GM19240 (cell line): ENCODE measurements at regions not wholly inside any gene's neighbourhood (a gene's known extent, or its start where the extent isn't known, plus 50 kb on each side); places are given as distances from the start of the nearest gene placed in this dataset.

Source experiments
- DNase-seq: peaks from one replicate; pipeline ENCODE4 v3.0.0; 2011; ENCODE audit warnings: low spot score; ENCODE audit not compliant: insufficient read length

DNA sequence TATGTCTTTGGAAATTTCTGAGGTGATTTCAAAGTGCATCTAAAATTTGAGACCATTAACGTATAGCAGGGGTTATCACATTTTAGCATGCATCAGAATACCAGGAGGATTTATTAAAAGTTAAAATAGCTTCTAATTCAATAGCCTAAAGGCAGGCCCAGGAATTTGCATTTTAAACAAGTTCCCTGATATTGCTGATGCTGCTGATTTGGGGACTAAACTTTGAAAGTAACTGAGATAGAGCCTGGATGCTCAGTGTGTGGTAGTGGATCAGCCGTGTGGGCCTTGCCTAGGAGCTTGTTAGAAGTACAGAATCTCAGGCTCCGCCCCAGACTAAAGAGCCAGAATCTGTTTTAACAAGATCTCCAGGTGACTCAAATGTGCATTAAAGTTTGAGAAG lies 375.0 kb upstream of the FBXO33 start:
- no peak for DNase-seq

DNA sequence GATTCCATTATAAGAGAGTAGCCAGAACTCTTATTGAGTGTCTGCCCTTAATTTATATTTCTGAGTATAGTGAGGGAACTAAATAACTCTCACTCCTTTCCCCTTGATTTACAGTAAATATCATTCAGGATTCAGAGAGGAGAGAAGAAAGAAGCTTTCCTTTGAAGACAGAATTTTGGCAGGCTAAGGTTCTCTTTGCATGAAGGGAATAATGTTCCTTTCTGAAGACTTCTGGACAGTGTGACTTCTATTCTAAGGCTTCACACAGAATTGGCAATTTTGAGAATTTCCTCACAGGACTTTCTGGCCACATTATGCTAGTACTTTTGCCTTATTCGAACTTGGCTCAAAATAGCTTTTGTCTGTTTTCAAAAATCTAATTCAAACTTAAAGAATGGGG lies 352.2 kb upstream of the FBXO33 start:
- no peak for DNase-seq

DNA sequence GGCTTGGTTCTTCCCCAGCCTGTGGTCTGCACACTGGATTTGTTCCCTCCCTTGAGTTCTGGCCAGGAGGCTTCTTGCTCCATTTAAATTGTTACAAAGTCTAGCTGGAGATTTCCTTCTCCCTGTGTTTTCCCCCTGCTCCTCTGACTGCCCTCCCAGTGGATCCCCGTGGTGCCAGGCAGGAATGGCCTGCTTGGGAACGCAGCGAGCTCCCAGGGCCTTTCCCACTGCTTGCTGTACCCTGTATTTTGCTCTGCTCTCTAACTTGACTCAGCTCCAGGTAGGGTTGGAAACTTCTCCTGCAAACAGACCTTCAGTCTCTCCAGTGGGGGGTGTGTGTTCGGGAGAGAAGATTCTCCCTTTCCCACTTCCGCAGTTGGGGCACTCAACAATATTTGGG lies 349.2 kb upstream of the FBXO33 start:
- no peak for DNase-seq

DNA sequence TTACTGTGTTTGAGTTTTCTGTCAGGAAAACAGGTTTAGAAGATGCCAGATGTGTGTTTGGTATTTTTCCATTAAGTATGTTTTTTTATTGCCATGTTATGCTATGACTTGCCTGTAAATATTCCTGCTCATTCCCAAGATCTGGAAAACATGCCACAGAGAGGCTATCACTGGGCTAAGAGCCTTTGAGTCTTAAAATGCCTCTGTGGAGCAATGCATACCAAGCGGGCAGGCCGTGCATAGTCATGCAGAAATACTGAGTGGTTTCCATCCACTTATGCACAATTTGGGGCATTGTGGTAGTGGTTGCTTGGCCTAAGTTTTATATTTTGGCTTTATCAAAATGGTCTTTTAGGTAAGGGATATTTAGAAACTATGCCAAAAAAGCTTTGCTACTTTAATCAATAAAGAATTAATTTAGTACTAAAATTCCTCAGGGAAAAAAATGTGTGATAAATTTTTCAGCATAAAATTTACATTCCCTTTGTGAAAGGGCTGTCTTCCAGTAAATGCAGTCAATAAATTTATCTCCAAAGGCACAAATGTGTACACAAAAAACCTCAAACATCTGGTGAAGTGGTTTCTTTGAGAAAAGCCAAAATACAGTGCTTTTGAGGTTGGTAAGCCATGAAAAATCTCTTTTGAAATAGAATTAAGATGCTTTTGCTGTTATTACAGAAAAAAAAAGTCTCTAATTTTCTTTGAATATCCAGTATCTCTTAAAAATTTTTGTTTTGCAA lies 341.3 kb upstream of the FBXO33 start:
- no peak for DNase-seq

DNA sequence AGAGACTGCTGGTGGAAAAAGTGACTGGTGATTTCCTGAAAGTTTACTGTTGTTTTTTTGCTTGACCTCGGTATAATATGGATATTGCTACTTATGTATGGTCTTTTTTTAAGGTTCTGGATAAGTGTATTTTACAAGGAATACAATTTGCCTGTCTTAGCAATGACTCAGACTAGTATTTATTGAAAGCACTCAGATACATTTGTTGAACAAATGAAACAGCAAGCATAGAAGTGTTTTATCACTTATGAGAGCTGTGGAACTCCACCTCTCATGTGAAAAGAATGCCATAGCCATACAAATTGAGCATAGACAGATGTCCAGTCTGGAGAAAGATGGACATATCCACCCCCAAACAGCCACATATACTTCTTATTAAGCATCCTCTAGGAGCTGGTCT lies 340.4 kb upstream of the FBXO33 start:
- no peak for DNase-seq

DNA sequence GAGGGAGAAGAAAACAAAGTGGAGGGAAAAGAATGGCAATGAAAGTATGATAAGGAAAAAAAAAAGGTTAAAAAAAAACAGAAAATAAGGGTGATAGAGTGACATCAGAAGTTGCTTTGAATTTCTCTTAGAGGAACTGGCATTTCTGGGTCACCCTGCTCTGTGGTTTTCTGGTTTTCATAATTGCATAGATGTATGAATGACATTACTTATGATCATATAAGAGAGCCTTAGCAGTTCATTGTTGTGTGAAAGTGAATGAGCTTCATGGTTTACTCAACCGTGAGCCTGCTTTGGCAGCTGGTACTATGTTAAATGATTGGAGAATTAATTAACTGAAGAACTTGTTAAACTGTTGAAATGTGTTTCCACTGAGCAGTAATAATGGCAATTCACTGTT lies 336.4 kb upstream of the FBXO33 start:
- no peak for DNase-seq

DNA sequence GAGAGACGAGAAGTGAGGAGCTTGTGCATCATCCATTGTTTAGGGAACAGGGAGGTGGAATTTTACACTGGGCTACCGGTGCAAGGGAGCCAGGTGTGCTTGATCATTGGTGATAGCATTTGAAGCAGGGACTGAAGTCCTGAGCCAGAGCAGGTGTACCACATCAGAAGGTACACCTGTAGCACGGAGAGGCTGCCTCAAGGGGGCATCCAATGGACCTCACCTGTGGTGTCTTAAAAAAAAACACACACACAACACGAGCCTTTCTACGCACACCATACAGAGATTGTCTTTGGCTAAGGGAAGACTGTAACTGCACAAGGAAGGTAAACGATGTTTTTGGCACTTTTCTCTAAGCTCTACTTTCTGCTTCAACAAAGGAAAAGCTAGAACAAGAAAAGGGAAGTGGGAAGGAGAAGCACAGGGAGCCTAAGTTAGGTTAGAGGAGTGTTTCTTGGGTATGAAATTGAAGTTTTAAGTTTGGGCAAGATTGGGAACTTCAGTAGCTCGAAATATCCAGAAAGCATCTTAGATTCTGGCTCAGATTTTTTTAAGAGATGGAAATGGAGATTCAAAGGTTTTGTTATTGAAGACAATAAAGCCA lies 334.3 kb upstream of the FBXO33 start:
- DNase-seq = no peak

DNA sequence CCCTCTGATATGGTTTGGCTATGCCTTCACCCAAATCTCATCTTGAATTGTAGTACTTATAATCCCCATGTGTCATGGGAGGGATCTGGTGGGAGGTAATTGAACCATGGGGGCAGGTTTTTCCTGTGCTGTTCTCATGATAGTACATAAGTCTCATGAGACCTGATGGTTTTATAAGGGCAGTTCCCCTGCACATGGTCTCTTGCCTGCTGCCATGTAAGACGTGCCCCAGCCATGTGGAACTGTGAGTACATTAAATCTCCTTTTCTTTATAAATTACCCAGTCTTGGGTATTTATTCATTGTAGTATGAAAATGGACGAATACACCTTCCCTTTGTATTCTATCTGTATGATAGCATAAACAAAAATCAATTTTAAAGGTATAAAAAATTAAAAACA lies 333.4 kb upstream of the FBXO33 start:
- DNase-seq = no peak

DNA sequence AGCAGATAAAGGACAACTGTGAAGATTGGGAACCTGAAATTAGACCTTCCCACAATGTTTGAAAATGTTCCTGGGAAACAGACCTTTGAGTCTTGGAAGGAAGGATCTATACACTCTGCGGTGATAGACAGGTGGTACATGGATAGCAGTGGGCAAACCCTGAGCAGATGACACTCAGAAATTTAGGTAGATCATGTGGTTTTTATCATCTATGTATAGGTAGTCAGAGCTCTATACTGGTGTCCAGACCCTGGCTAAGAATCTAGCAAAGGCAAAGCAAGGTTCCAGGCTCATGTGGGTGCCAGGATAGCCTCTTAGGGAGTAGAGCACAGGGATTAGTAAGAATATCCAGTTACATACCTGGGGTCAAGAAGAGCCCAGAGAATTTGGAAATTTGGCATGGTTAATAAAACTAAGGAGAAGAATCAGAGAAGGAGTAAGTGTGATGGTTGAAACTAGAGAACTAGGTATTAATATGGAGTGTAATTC lies 331.2 kb upstream of the FBXO33 start:
- DNase-seq = no peak

DNA sequence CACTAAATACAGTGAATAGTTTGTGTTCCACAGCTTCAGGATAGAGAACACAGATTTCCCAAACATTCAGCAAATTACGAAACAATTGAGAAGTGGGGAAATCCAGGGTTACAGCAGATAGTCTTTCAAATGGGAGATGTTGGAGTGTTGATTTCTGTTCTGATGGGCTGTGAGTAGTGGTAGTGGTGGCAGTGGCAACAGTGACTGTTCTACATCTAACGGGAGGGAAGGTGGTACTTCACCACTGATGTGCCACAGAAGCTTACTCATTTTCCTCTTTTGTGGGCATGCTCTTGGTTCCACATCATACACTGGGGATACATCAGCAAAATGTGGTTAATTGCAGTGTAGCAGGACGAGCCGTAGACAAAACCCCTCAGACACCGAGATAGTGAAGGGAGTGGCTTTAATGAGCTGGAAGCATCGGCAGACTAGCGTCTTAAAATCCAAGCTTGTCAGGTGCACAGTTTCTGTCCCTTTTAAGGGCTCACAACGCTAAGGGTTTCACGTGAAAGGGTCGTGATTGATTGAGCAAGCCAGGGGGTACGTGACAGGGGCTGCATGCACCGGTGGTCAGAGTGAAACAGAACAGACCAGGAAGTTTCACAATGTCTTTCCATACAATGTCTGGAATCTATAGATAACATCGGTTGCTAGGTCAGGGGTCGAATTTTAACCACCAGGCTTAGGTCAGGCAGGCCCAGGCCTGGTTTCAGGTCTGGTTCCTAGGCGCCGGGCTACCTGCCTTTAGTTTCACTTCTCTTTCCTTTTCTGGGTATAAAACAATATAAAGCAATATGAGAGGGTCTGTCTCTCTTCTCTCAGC lies 330.6 kb upstream of the FBXO33 start:
- no peak for DNase-seq

DNA sequence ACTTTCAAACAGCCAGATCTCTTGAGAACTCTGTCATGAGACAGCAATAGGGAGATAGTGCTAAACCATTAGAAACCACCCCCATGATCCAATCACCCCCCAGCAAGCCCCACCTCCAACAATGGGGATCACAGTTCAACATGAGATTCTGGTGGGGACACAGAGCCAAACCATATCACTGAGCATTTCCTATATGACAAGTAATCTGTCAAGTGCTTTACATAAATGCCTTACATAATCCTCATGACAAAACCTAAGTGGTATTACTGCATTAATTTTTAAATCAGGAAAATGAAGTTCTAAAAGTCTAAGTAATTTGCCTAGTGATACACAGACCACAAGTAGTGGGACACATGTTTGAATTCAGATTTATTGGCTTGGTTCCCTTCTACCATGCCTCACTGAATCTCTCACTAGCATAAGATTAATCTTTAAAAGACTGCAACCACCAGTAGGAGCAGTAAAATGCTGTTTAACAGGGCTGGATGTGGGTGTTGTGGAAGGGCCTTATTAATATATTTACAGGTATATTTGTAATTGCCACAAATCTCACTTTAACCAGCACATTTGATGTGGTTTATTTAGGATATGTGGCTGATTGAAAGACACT lies 323.1 kb upstream of the FBXO33 start:
- DNase-seq = no peak

DNA sequence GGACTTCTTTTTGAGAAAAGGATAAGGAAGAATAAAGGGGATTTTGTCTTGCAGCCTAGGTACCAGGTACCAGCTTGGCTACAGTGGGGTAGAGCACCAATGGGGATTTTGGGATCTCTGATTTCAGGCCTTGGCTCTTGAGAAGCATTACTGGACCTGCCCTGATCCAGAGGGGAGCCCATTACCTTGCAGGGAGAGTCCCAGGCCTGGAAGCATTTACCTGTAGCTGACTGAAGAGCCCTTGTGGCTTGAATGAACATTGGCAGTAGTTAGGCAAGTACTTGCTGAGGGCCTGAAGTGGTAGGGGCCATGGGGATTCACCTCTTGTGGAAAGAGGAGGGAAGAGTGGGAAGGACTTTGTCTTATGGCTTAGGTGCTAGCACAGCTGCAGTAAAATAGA lies 308.2 kb upstream of the FBXO33 start:
- DNase-seq = no peak

DNA sequence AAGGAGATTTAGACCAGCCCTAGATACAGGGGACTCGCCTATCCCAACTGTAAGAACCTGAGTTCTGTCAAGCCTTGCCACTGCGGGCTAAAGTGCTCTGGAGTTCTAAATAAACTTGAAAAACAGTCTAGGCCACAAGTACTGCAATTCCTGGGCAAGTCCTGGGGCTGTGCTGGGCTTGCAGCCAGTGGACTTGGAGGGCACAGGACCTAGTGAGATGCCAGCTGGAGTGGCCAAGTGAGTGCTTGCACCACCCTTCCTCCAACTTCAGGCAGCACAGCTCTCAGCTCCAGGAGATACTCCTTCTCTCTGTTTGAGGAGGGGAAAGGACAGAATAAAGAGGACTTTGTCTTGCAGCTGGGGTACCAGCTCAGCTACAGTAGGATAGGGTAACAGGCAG lies 307.6 kb upstream of the FBXO33 start:
- DNase-seq = no peak

DNA sequence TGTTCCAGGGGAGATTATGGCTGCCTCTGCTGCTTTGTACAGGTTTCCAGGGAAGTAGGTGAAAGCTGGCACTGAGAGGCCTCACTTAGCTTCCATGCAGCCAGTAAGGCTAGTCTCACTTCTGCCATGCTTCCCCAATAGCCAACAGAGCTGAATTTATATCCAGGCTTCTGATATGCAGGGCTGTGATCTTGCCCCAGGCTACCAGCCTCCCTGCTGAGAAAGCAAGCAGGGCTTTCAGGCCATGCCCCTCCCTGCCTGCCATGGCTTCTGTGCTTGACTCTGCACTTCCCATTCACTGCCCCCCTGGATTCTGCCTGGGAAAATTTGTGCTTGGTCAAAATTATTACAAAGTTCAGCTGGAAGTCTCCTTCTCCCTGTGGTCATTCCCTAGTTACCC lies 302.1 kb upstream of the FBXO33 start:
- DNase-seq = no peak

DNA sequence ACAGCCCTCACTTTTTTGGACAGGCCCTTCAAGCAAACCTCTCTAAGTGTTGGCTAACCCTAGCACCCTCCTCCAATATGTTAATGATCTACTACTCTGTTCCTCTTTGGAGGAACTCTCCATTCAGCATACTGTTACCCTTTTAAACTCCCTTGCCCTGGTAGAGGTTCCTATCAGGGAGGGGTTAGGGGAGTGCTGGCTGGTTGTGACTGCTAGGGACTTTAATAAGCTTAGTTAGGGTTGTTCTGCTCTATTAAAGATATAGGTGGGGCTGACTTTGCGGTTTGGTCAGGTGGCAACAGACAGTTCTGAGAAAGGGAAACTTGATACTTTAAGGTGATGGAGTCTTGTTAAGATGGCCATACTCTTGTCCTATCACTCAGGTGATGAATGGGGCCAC lies 301.5 kb upstream of the FBXO33 start:
- no peak for DNase-seq

DNA sequence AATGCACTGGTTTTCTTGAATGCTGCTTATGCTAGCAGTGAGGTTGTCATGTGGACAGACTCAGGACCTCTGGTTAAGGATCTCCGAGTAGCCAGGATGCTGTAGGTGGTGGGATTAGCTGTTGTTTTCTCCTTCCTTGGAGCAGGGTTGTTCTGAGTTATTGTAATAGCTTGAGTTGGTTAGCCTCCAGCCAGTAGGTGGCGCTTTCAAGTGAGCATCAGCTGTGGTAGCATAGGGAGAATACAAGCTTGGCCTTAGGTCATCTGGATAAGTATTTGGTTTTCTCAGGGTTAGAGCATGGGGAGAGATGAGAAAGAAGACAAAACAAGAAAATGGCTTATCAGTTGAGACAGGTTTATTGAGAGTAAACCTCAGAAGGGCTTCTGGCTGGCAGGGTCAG lies 299.7 kb upstream of the FBXO33 start:
- no peak for DNase-seq

DNA sequence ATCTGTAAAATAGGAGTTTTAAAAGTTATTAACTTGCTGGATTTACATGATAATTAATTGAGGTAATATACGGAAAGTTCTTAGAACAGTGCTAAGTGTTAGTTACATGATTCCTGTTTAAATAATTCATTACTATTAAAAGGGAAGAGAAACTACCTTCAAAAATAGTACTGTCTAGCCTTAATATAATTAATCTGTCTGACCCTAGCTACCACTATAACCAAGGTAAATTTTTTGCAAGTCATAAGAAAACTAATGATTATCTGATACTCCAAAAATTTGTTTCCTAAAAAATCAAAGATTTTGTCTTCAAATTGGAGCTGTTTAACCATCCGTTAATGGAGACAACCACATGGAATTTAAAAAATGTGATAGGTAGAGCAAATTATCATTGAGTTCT lies 294.3 kb upstream of the FBXO33 start:
- DNase-seq = no peak

DNA sequence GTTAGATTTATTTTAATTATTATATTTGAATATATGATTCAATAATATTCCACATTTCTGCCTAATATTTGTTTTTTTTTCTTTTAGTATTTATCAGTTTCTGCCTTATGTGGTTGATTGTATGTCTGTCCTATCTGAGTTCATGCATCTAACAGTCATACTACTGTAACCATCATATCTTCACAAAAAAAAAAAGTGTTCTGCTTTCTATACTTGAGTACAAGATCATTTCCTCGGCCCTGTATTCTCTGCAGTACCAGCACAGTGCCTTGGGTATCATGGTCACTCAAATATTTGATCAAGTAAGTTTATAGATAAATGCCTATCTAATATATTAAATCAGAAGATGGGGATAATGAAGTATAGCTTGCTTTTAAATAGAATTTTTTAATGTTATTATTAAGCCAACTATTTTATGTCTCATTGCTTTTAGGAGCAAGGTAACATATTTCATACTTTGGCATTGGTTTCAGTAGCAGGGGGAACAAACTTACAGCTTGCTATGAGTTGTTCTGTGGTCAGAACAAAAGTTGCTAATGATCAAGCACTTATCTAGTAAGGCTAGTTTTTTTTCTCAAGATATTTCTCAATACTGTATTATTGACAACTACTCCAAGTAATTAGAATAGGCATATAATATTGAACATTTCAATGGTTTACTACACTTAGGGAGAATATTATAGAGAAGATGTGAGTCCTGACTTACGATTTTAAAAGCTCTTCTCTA lies 290.5 kb upstream of the FBXO33 start:
- no peak for DNase-seq

DNA sequence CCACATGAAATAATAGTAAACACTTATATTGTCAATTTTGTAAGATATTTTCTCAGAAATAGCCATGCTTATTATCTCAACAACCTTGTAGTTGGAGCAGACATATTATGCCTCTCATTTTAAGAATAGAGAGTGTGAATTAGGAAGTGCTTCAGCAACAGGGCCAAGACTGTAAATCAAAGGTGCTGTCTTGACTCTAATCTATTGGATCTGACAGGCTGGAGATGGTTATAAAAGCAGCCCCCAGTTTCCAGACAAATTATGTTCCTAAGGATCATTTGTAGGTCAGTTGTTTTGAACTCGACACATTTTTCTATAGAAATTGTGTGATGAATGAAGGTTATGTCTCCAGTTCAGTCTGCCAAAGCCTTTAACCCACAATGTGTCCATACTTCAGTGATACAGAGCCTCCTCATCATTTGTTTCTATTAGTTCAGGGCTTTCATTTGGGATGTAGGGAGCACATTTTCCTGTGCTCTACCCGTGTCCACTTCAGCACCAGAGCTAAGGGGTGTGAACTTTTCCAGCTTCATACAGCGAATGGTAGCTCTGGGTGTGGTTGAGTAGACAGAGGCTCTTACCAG lies 284.8 kb upstream of the FBXO33 start:
- DNase-seq = no peak

DNA sequence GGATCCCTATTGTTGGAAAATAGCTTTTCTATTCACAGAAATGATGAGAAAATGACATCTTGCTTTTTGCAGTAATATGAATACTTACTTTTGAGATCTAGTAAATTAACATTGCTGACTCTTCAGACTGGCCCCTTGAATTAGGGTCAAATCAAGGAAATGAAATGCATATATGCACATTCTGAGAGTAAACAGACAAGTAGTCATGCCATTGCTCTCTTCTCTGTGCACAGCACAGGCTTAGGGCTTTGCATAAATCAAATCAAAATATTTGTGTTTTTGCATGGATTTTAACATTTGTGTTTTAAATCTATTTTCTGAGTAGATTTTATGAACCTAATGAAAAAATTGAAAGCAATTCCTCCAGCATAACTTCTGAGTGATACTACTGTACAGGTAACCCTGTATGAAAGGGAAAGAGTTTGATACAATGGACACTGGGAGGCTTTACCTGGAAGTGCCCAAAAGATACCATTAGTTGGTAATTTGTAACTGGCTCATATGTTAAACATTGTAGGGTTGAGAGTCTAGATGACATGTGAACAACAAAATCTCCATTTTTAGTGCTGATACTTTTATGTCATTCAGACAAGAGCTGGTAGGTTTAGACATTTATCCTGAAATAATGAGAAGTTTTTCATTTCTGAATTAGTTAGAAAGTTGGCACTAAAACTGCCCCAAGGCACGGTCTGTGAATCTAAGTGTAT lies 280.2 kb upstream of the FBXO33 start:
- DNase-seq = no peak
